ENCODE measurements at regions not wholly inside any gene's neighbourhood (a gene's known extent, or its start where the extent isn't known, plus 50 kb on each side); places are given as distances from the start of the nearest gene placed in this dataset.

DNA sequence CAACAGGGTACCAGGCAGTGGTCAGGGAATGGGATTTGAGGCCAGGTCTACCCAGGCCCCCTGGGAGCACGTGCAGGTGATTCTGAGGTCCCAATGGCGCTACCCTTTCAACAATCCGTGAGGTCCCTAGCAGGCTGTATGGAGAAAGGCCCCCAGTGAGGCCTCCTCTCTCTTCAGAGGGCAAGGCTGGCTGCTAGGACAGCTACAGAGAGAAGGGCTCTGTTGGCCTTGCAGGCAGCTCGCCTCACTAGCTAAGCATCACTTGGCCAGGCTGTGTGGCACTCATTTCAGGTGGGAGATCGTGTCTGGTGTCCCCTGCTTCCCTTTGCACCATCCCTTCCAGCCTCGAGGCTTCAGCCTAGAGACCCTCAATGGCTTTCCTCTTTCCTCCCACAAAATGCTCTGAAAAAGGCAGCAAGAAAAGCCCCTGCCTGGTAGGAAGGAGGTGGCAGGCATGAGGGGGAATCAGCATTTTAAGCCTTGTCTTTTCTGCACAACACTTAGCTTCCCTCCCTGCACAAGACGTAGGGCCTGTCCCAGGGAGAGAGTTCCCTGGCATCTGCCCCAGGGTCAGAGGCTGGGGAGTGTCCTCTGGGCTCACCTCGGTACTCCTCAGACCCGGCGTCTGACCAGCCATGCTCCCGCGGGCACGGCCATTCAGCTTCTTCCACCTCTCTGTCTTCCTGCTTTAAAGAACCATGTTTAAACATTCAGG lies 111.8 kb downstream of the ASB7 start:
- TF ChIP-seq REST (IDR thresholded peaks at IDR 0.05; ENCODE audit: insufficient read depth in 1 of 2, low read depth in 2 of 2, low read length in 2 of 2) (no peak), POLR2AphosphoS5 (IDR thresholded peaks at IDR 0.05; ENCODE audit: low read depth, low read length) (no peak), TAF1 (IDR thresholded peaks at IDR 0.05; ENCODE audit: borderline replicate concordance, insufficient read depth, low read length) (no peak), SIN3A (IDR thresholded peaks at IDR 0.05; ENCODE audit: borderline replicate concordance, insufficient read depth, low read length) (no peak), FOXP2 (optimal IDR thresholded peaks at IDR 0.05; ENCODE audit: borderline replicate concordance, extremely low read depth, extremely low read length, insufficient read depth) (no peak)
